Panc1 (cell line): ENCODE measurements at regions not wholly inside any gene's neighbourhood (a gene's known extent, or its start where the extent isn't known, plus 50 kb on each side); places are given as distances from the start of the nearest gene placed in this dataset.
"Not testable (repeated sequence)": the region's sequence is repeated elsewhere in the genome, so short reads cannot be mapped to it uniquely, and the experiment has no call there.

ENCODE experiments used
- ATAC-seq: fragments of 200-7000 bp; cut with Tn5 transposase; 2 replicates; pipeline ENCODE4 v1.9.1; 2020; ENCODE audit warnings: mild to moderate bottlenecking, moderate library complexity
- BruUV-seq: library from RNA; stranded (reverse); fragments of 400-500 nt; replicated peaks from 2 replicates; lab custom pipeline; 2021; lab: Mats Ljungman, UMichigan
- CTCF ChIA-PET: fragments of 300-600 bp; sonication (Branson Sonifier 250); formaldehyde crosslinking; loops from one replicate; lab custom pipeline; 2022; ENCODE audit warnings: antibody characterized with exemption; lab: Charles Lee
- POLR2A ChIA-PET: fragments of 300-600 bp; sonication (Branson Sonifier 250); formaldehyde crosslinking; loops from one replicate; lab custom pipeline; 2022; ENCODE audit warnings: antibody characterized with exemption; lab: Charles Lee
- DNase-seq: peaks from one replicate; pipeline ENCODE4 v3.0.0-alpha.2; 2010; ENCODE audit warnings: low read depth, low spot score
- H3K27ac ChIP-seq: 2 replicates; pipeline ENCODE4 v1.5.1; 2011; ENCODE audit warnings: mild to moderate bottlenecking, low read length, inconsistent platforms
- H3K27me3 ChIP-seq: fragments of 200-500 bp; sonication (Bioruptor generic); 2 replicates; pipeline ENCODE4 v1.6.0; 2014; ENCODE audit warnings: low read length, inconsistent platforms; ENCODE audit not compliant: control insufficient read depth, insufficient read depth
- H3K36me3 ChIP-seq: fragments of 200-500 bp; sonication (Bioruptor generic); 2 replicates; pipeline ENCODE4 v1.5.1; 2014; ENCODE audit warnings: inconsistent platforms, mild to moderate bottlenecking, low read length, moderate library complexity; ENCODE audit not compliant: control insufficient read depth, insufficient read depth
- H3K4me1 ChIP-seq: 2 replicates; pipeline ENCODE4 v1.5.1; 2011; ENCODE audit warnings: inconsistent platforms, mild to moderate bottlenecking, low read length, moderate library complexity; ENCODE audit not compliant: control insufficient read depth, insufficient read depth
- H3K4me3 ChIP-seq, 2 experiments: 2 replicates each; pipeline ENCODE4 v1.5.1; 2011 to 2012; ENCODE audit warnings: low read depth in 2 of 2, low read length in 2 of 2, mild to moderate bottlenecking in 2 of 2, inconsistent platforms in 1 of 2, moderate library complexity in 1 of 2
- H3K9me3 ChIP-seq: fragments of 200-500 bp; sonication (Bioruptor generic); 2 replicates; pipeline ENCODE4 v1.5.1; 2014; ENCODE audit warnings: low read depth, mild to moderate bottlenecking, inconsistent platforms, low read length, moderate library complexity; ENCODE audit not compliant: control insufficient read depth, insufficient read depth
- CTCF ChIP-seq: fragments of 450-650 bp; IDR thresholded peaks from 2 replicates; pipeline ENCODE4 v1.5.1; 2017; ENCODE audit warnings: mild to moderate bottlenecking
- POLR2AphosphoS5 ChIP-seq: IDR thresholded peaks from 2 replicates; pipeline ENCODE4 v1.6.1; 2012; ENCODE audit warnings: mild to moderate bottlenecking, low read depth, low read length, moderate library complexity
- REST ChIP-seq, 2 experiments: IDR thresholded peaks; 2 replicates each; pipeline ENCODE4 v1.6.1; 2011 to 2012; ENCODE audit warnings: low read depth in 2 of 2, control low read depth in 1 of 2, low read length in 1 of 2, mild to moderate bottlenecking in 1 of 2, moderate library complexity in 1 of 2; ENCODE audit not compliant: insufficient read depth in 1 of 2
- SIN3A ChIP-seq: IDR thresholded peaks from 2 replicates; pipeline ENCODE4 v1.6.1; 2012; ENCODE audit warnings: low read depth, mild to moderate bottlenecking, low read length, moderate library complexity, borderline replicate concordance; ENCODE audit not compliant: insufficient read depth
- TCF7L2 ChIP-seq: IDR thresholded peaks from 2 replicates; pipeline ENCODE4 v1.6.1; 2011; ENCODE audit warnings: mild to moderate bottlenecking, low read depth, low read length, inconsistent platforms
- in situ Hi-C: cut with HindIII; loops from 2 replicates; pipeline ENCODE4 v1.10.0; 2016; ENCODE audit warnings: low sequenced_read_pairs, low pct_unique_long_range_greater_than_20kb
- intact Hi-C: fragments of 100-400 bp; cut with micrococcal nuclease; formaldehyde crosslinking; loops from one replicate; pipeline ENCODE4 v1.10.0; 2022; ENCODE audit not compliant: unreplicated experiment

GRCh38 chr17:30579610-30580315 lies 102.6 kb downstream of the GOSR1 start:
- DNase-seq (no peak), ATAC-seq (no peak)
- Histone ChIP-seq H3K27me3 (no peaks in the 10 kb centered on the region), H3K9me3 (no peaks in the 10 kb centered on the region), H3K36me3 (no peaks in the 10 kb centered on the region), H3K27ac (no peak overlapping the region), H3K4me3 (no peak overlapping the region), H3K4me1 (no peaks in the 10 kb centered on the region)
- ChIA-PET POLR2A (interaction anchor here (0.7 kb wide), 1 partner anchor 67 kb away, joined by 4 read pairs; no protein-coding TSS in a partner anchor), CTCF (no interaction called here)
- BruUV-seq, result no TSS peak
- no peak for TF ChIP-seq SIN3A
- TF ChIP-seq TCF7L2, result no peak
- TF ChIP-seq CTCF, result no peak
- no peak for TF ChIP-seq REST (IDR thresholded peaks at IDR 0.05; ENCODE audit: insufficient read depth in 1 of 2, low read depth in 2 of 2, low read length in 1 of 2)
- TF ChIP-seq POLR2AphosphoS5, result no peak
- intact Hi-C loops, result no loop called here
- in situ Hi-C loops, result no loop called here

DNA sequence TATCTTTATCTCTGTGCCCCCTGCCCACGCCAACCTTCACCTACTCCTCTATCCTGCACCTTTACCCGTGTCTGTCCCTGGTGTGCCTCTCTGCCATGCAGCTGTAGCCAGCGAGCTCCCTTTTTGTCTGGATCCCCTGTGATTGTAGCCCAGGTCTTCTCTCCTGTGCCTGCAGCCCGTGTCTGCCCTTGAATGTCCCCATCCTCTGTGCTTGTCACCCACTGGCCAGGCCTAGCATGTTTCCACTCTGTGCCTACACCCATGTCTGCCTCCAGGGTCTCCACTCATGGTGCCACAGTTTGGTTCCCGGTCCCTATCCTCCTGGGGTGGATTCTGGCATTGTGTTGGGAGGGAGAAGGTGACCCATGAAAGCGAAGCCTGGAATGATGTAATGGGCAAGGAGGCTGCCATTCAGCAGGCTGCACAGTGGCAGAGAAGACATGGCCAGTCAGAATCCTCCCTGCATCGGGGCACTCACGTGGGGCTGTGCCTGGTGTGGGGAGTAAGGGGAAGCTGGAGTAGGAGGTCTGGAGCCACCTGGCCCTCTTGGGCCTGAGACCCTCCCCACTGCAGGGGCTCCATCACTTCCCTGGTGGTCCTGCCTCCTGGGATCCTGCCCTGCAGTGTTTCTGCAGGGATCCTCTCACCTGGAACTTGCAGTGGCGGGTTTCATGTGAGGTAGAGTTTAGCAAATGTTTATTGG lies 101.0 kb downstream of the GOSR1 start:
- H3K9me3 ChIP-seq, H3K4me3 ChIP-seq, H3K4me1 ChIP-seq, H3K36me3 ChIP-seq, H3K27me3 ChIP-seq, intact Hi-C loops, in situ Hi-C loops, POLR2A ChIA-PET, CTCF ChIA-PET, DNase-seq, H3K27ac ChIP-seq, BruUV-seq: not testable (repeated sequence)
- 0 out of 2 replicates have a peak, but pooled peaks have one; percentile 39 for ATAC-seq
